GM23248 (cell line): ENCODE measurements at regions not wholly inside any gene's neighbourhood (a gene's known extent, or its start where the extent isn't known, plus 50 kb on each side); places are given as distances from the start of the nearest gene placed in this dataset.

ENCODE experiments used
- EZH2 ChIP-seq: fragments of 200-600 bp; sonication (generic); IDR thresholded peaks from 2 replicates; pipeline ENCODE4 v1.6.1; 2018; ENCODE audit warnings: antibody characterized with exemption, mild to moderate bottlenecking; ENCODE audit not compliant: insufficient read depth, poor library complexity, severe bottlenecking
- EZH2phosphoT487 ChIP-seq: fragments of 200-600 bp; sonication (generic); IDR thresholded peaks from 2 replicates; pipeline ENCODE4 v1.6.1; 2018; ENCODE audit warnings: antibody characterized with exemption, moderate library complexity, mild to moderate bottlenecking, low read depth; ENCODE audit not compliant: insufficient read depth

GRCh38 chr9:20289423-20290010 lies 332.8 kb downstream of the MLLT3 start:
- TF ChIP-seq EZH2 (no peak), EZH2phosphoT487 (no peak)
